Right ventricle myocardium inferior (tissue), 1 donor: ENCODE measurements at regions not wholly inside any gene's neighbourhood (a gene's known extent, or its start where the extent isn't known, plus 50 kb on each side); places are given as distances from the start of the nearest gene placed in this dataset.

Experiments used
- ATAC-seq: fragments of 200-7000 bp; cut with Tn5 transposase; one replicate; pipeline ENCODE4 v1.9.1; 2020; ENCODE audit warnings: mild to moderate bottlenecking, moderate library complexity
- DNase-seq: peaks from one replicate; pipeline ENCODE4 v3.0.0; 2021; ENCODE audit errors: missing footprints
- intact Hi-C: fragments of 100-400 bp; cut with DNase I; formaldehyde crosslinking; loops from one replicate; pipeline ENCODE4 v1.11.0; 2022
- donor health status: DM: no; HTN: yes; CAD: no; lungs with severe emphysema.

- ATAC-seq, result no peak
- intact Hi-C loops, result no loop called here
- DNase-seq, result no peak
These were observed 93.4 kb upstream of the PTCH1 start for GRCh38 chr9:95610006-95610785.

- ATAC-seq (no peak), DNase-seq (no peak)
- intact Hi-C loops, result no loop called here
These were observed 92.7 kb upstream of the PTCH1 start for GRCh38 chr9:95609426-95609825.

GRCh38 chr9:95608341-95608740 is 91.6 kb upstream of the PTCH1 start:
- intact Hi-C loops, result no loop called here
- ATAC-seq, result no peak
- no peak for DNase-seq

- no peak for DNase-seq
- no peak for ATAC-seq
- intact Hi-C loops, result no loop called here
These were observed 90.7 kb upstream of the PTCH1 start for GRCh38 chr9:95607507-95607906.

GRCh38 chr9:95606489-95607350 is 89.9 kb upstream of the PTCH1 start:
- ATAC-seq, result no peak
- DNase-seq, result no peak
- intact Hi-C loops, result no loop called here

GRCh38 chr9:95605816-95606488 is 89.2 kb upstream of the PTCH1 start:
- no peak for ATAC-seq
- DNase-seq, result no peak
- intact Hi-C loops, result no loop called here

- DNase-seq (no peak), ATAC-seq (no peak)
- intact Hi-C loops, result no loop called here
These were observed 88.3 kb upstream of the PTCH1 start for GRCh38 chr9:95605101-95605500.

- ATAC-seq (no peak), DNase-seq (no peak)
- intact Hi-C loops, result no loop called here
These were observed 81.5 kb upstream of the PTCH1 start for GRCh38 chr9:95598236-95598635.

GRCh38 chr9:95595721-95596295 is 79.0 kb upstream of the PTCH1 start:
- ATAC-seq (no peak), DNase-seq (no peak)
- intact Hi-C loops, result no loop called here

- no peak for ATAC-seq
- DNase-seq, result no peak
- intact Hi-C loops, result no loop called here
These were observed 76.2 kb upstream of the PTCH1 start for GRCh38 chr9:95592931-95593330.

GRCh38 chr9:95588724-95589588 is 72.2 kb upstream of the PTCH1 start:
- intact Hi-C loops, result no loop called here
- no peak for ATAC-seq
- no peak for DNase-seq

- peak; percentile 23 for ATAC-seq
- no peak for DNase-seq
- intact Hi-C loops, result no loop called here
These were observed 70.5 kb upstream of the PTCH1 start for GRCh38 chr9:95587021-95587964.

- no peak for DNase-seq
- ATAC-seq, result no peak
- intact Hi-C loops, result no loop called here
These were observed 69.6 kb upstream of the PTCH1 start for GRCh38 chr9:95586326-95586725.

GRCh38 chr9:95585824-95586223 is 69.1 kb upstream of the PTCH1 start:
- intact Hi-C loops, result no loop called here
- no peak for ATAC-seq
- no peak for DNase-seq

GRCh38 chr9:95584176-95584575 is 67.4 kb upstream of the PTCH1 start:
- ATAC-seq (no peak), DNase-seq (no peak)
- intact Hi-C loops, result no loop called here

- no peak for ATAC-seq
- intact Hi-C loops, result no loop called here
- DNase-seq, result no peak
These were observed 65.1 kb upstream of the PTCH1 start for GRCh38 chr9:95581900-95582299.
